Prostate gland (tissue), 2 donors: ENCODE measurements at regions not wholly inside any gene's neighbourhood (a gene's known extent, or its start where the extent isn't known, plus 50 kb on each side); places are given as distances from the start of the nearest gene placed in this dataset.

Source experiments
- DNase-seq: peaks from one replicate; pipeline ENCODE4 v3.0.0-alpha.2; 2019; ENCODE audit warnings: low spot score
- H3K27ac ChIP-seq, 2 donors: fragments of 200-600 bp; sonication (generic); 2 replicates each; pipeline ENCODE4 v1.5.1; 2017 to 2019
- H3K27me3 ChIP-seq: fragments of 200-600 bp; sonication (generic); replicated peaks from 2 replicates; pipeline ENCODE4 v1.5.1; 2019; ENCODE audit not compliant: insufficient read depth
- H3K36me3 ChIP-seq, 2 donors: fragments of 200-600 bp; sonication (generic); 1 replicate in 1 of 2; 2 replicates in 1 of 2; pipeline versions ENCODE4 v1.5.1 to v1.8.1; 2017 to 2019
- H3K4me1 ChIP-seq: fragments of 200-600 bp; sonication (generic); replicated peaks from 2 replicates; pipeline ENCODE4 v1.5.1; 2019
- H3K4me3 ChIP-seq, 2 donors: fragments of 200-600 bp; sonication (generic); 2 replicates each; pipeline ENCODE4 v1.5.1; 2017 to 2019
- H3K9me3 ChIP-seq: fragments of 200-600 bp; sonication (generic); 2 replicates; pipeline ENCODE4 v1.5.1; 2017
- CTCF ChIP-seq, 4 experiments: fragments of 200-600 bp in 2 of 4; fragments of 450-650 bp in 2 of 4; sonication (generic) in 2 of 4; IDR thresholded peaks; 1 replicate in 3 of 4; 2 replicates in 1 of 4; pipeline ENCODE4 v1.5.1; 2016 to 2019; ENCODE audit warnings: antibody characterized with exemption in 4 of 4, mild to moderate bottlenecking in 2 of 4, moderate library complexity in 2 of 4
- POLR2A ChIP-seq: fragments of 450-650 bp; IDR thresholded peaks from one replicate; pipeline ENCODE4 v1.6.1; 2016; ENCODE audit warnings: antibody characterized with exemption, mild to moderate bottlenecking
- POLR2AphosphoS5 ChIP-seq: sonication (generic); formaldehyde crosslinking; IDR thresholded peaks from one replicate; pipeline ENCODE4 v1.6.1; 2017; ENCODE audit warnings: antibody characterized with exemption
- WGBS: methylation state at CpG from one replicate; pipeline ENCODE4 v1.1.5; 2018; 5-methylcytosine and 5-hydroxymethylcytosine counted together
- intact Hi-C: fragments of 100-400 bp; cut with DNase I; formaldehyde crosslinking; loops from one replicate; pipeline ENCODE4 v1.14.2; 2022

- H3K27me3 ChIP-seq = no peaks in the 10 kb centered on the region
- no peaks in the 10 kb centered on the region for H3K4me1 ChIP-seq
- no peak overlapping the region for H3K4me3 ChIP-seq
- DNase-seq = no peak
- no peaks in the 10 kb centered on the region for H3K36me3 ChIP-seq
- H3K9me3 ChIP-seq = no peaks in the 10 kb centered on the region
- 94% methylated on average over 4 of the region's 4 CpGs for WGBS
- TF ChIP-seq POLR2AphosphoS5 (no peak), POLR2A (no peak)
- intact Hi-C loops = no loop called here
- H3K27ac ChIP-seq = no peak overlapping the region
Measured at GRCh38 chr10:57031346-57031745, 670.3 kb upstream of the ZWINT start.

GRCh38 chr10:57026307-57026706 is 665.2 kb upstream of the ZWINT start:
- TF ChIP-seq CTCF (IDR thresholded peaks at IDR 0.05) (no peak), POLR2A (no peak), POLR2AphosphoS5 (no peak)
- WGBS = 83% methylated on average over 1 of the region's 1 CpG
- DNase-seq = no peak

GRCh38 chr10:57023626-57024025 is 662.6 kb upstream of the ZWINT start:
- 21% methylated on average over 1 of the region's 1 CpG for WGBS
- intact Hi-C loops = no loop called here
- no peaks in the 10 kb centered on the region for H3K9me3 ChIP-seq

More at GRCh38 chr10:57026307-57026706, 665.2 kb upstream of the ZWINT start:
- H3K9me3 ChIP-seq = no peaks in the 10 kb centered on the region
- no peaks in the 10 kb centered on the region for H3K4me1 ChIP-seq
- no peak overlapping the region for H3K27ac ChIP-seq
- no peak overlapping the region for H3K4me3 ChIP-seq
- no peaks in the 10 kb centered on the region for H3K36me3 ChIP-seq
- intact Hi-C loops = no loop called here
- H3K27me3 ChIP-seq = no peaks in the 10 kb centered on the region

GRCh38 chr10:57018452-57018851 is 657.4 kb upstream of the ZWINT start:
- intact Hi-C loops = no loop called here
- TF ChIP-seq POLR2A (no peak), POLR2AphosphoS5 (no peak), CTCF (IDR thresholded peaks at IDR 0.05) (no peak)
- Histone ChIP-seq H3K4me1 (no peaks in the 10 kb centered on the region), H3K27me3 (no peaks in the 10 kb centered on the region), H3K9me3 (no peaks in the 10 kb centered on the region), H3K27ac (no peak overlapping the region), H3K36me3 (no peaks in the 10 kb centered on the region), H3K4me3 (no peak overlapping the region)
- WGBS = 44% methylated on average over 1 of the region's 1 CpG
- DNase-seq = no peak

More at GRCh38 chr10:57023626-57024025, 662.6 kb upstream of the ZWINT start:
- no peaks in the 10 kb centered on the region for H3K27me3 ChIP-seq
- no peak overlapping the region for H3K27ac ChIP-seq
- no peak for DNase-seq
- no peaks in the 10 kb centered on the region for H3K4me1 ChIP-seq
- no peak overlapping the region for H3K4me3 ChIP-seq
- H3K36me3 ChIP-seq = no peaks in the 10 kb centered on the region
- TF ChIP-seq POLR2AphosphoS5 (no peak), POLR2A (no peak), CTCF (IDR thresholded peaks at IDR 0.05) (no peak)

- no peaks in the 10 kb centered on the region for H3K27me3 ChIP-seq
- no peaks in the 10 kb centered on the region for H3K4me1 ChIP-seq
- no peak overlapping the region for H3K4me3 ChIP-seq
- TF ChIP-seq POLR2A (no peak), POLR2AphosphoS5 (no peak), CTCF (IDR thresholded peaks at IDR 0.05) (no peak)
- no peak overlapping the region for H3K27ac ChIP-seq
- no peaks in the 10 kb centered on the region for H3K36me3 ChIP-seq
- H3K9me3 ChIP-seq = no peaks in the 10 kb centered on the region
- intact Hi-C loops = no loop called here
- 81% methylated on average over 7 of the region's 7 CpGs for WGBS
- DNase-seq = no peak
Measured at GRCh38 chr10:57017356-57018037, 656.4 kb upstream of the ZWINT start.
